Neuronal stem cell (in vitro differentiated cells): ENCODE measurements at regions not wholly inside any gene's neighbourhood (a gene's known extent, or its start where the extent isn't known, plus 50 kb on each side); places are given as distances from the start of the nearest gene placed in this dataset.
A peak's percentile ranks its signal among the peaks of the same experiment; 100 is the strongest.
"Not testable (repeated sequence)": the region's sequence is repeated elsewhere in the genome, so short reads cannot be mapped to it uniquely, and the experiment has no call there.

Experiments
- DNase-seq: peaks from one replicate; pipeline ENCODE4 v3.0.0-alpha.2; 2013; ENCODE audit warnings: low spot score
- H2AFZ ChIP-seq: one replicate; pipeline ENCODE4 v1.6.1; 2013; ENCODE audit warnings: mild to moderate bottlenecking, low read length, inconsistent platforms
- H2AK5ac ChIP-seq: 2 replicates; pipeline ENCODE4 v1.6.1; 2013; ENCODE audit warnings: low read depth, mild to moderate bottlenecking, inconsistent platforms, low read length, moderate library complexity, mixed read lengths
- H2BK120ac ChIP-seq: 2 replicates; pipeline ENCODE4 v1.6.1; 2013; ENCODE audit warnings: low read depth, mild to moderate bottlenecking, inconsistent platforms, low read length, moderate library complexity, mixed read lengths
- H2BK12ac ChIP-seq: one replicate; pipeline ENCODE4 v1.6.1; 2013; ENCODE audit warnings: low read length, inconsistent platforms
- H2BK15ac ChIP-seq: 2 replicates; pipeline ENCODE4 v1.6.1; 2013; ENCODE audit warnings: mild to moderate bottlenecking, low read length, inconsistent platforms, mixed read lengths
- H2BK5ac ChIP-seq: one replicate; pipeline ENCODE4 v1.6.1; 2013; ENCODE audit warnings: inconsistent platforms, mild to moderate bottlenecking, low read length, moderate library complexity
- H3K14ac ChIP-seq: one replicate; pipeline ENCODE4 v1.6.1; 2013; ENCODE audit warnings: low read length, inconsistent platforms
- H3K18ac ChIP-seq: 2 replicates; pipeline ENCODE4 v1.6.1; 2013; ENCODE audit warnings: low read length, inconsistent platforms
- H3K23ac ChIP-seq: 2 replicates; pipeline ENCODE4 v1.6.1; 2013; ENCODE audit warnings: low read depth, mild to moderate bottlenecking, mixed read lengths, low read length, inconsistent platforms; ENCODE audit not compliant: poor library complexity
- H3K27ac ChIP-seq: replicated peaks from 3 replicates; pipeline ENCODE4 v1.5.1; 2013; ENCODE audit warnings: low read length, inconsistent platforms
- H3K27me3 ChIP-seq, 3 experiments: 2 replicates each; pipeline ENCODE4 v1.6.1; 2013; ENCODE audit warnings: low read length in 3 of 3, mild to moderate bottlenecking in 2 of 3, inconsistent platforms in 1 of 3, low read depth in 1 of 3, mixed read lengths in 1 of 3, moderate library complexity in 1 of 3; ENCODE audit not compliant: control insufficient read depth in 3 of 3, insufficient read depth in 3 of 3
- H3K36me3 ChIP-seq, 2 donors: replicated peaks in 1 of 2; 2 replicates each; pipeline ENCODE4 v1.6.1; 2013; ENCODE audit warnings: low read length in 2 of 2; ENCODE audit not compliant: control insufficient read depth in 2 of 2, insufficient read depth in 2 of 2
- H3K4ac ChIP-seq: 2 replicates; pipeline ENCODE4 v1.6.1; 2013; ENCODE audit warnings: inconsistent platforms, mild to moderate bottlenecking, low read length, moderate library complexity
- H3K4me1 ChIP-seq, 2 donors: 1 replicate in 1 of 2; 2 replicates in 1 of 2; pipeline ENCODE4 v1.6.1; 2013; ENCODE audit warnings: low read length in 2 of 2, low read depth in 1 of 2; ENCODE audit not compliant: control insufficient read depth in 2 of 2, insufficient read depth in 1 of 2
- H3K4me2 ChIP-seq: one replicate; pipeline ENCODE4 v1.6.1; 2013; ENCODE audit warnings: mild to moderate bottlenecking, low read length, inconsistent platforms; ENCODE audit not compliant: insufficient read depth, poor library complexity, severe bottlenecking
- H3K4me3 ChIP-seq, 2 donors: 2 replicates each; pipeline ENCODE4 v1.5.1; 2013; ENCODE audit warnings: low read length in 2 of 2, mild to moderate bottlenecking in 2 of 2, inconsistent platforms in 1 of 2, moderate library complexity in 1 of 2
- H3K79me1 ChIP-seq: one replicate; pipeline ENCODE4 v1.6.1; 2013; ENCODE audit warnings: low read depth, mild to moderate bottlenecking, inconsistent platforms, low read length, moderate library complexity
- H3K9ac ChIP-seq: one replicate; pipeline ENCODE4 v1.6.1; 2013; ENCODE audit warnings: mild to moderate bottlenecking, low read depth, low read length, inconsistent platforms; ENCODE audit not compliant: poor library complexity
- H3K9me3 ChIP-seq, 2 donors: replicated peaks in 1 of 2; 2 replicates each; pipeline versions ENCODE3 to v1.6.1; 2013; ENCODE audit warnings: low read length in 2 of 2, mild to moderate bottlenecking in 2 of 2, inconsistent platforms in 1 of 2, low read depth in 1 of 2, mixed read lengths in 1 of 2, moderate library complexity in 1 of 2; ENCODE audit not compliant: control insufficient read depth in 2 of 2, insufficient read depth in 1 of 2
- H4K8ac ChIP-seq: one replicate; pipeline ENCODE4 v1.6.1; 2013; ENCODE audit warnings: low read depth, mild to moderate bottlenecking, inconsistent platforms, low read length, moderate library complexity
- H4K91ac ChIP-seq: one replicate; pipeline ENCODE4 v1.6.1; 2013; ENCODE audit warnings: low read length, low read depth, mild to moderate bottlenecking, inconsistent platforms; ENCODE audit not compliant: poor library complexity
- WGBS, 2 donors: extraction: QIAGEN DNeasy Blood & Tissue Kit; methylation state at CpG; one replicate each; pipeline ENCODE4 v1.1.7; 2013; ENCODE audit warnings: missing lambda C conversion rate in 2 of 2, mixed read lengths in 1 of 2; ENCODE audit not compliant: insufficient read length in 2 of 2, insufficient replicate concordance in 1 of 2; ENCODE audit errors: extremely low coverage in 2 of 2; 5-methylcytosine and 5-hydroxymethylcytosine counted together

DNA sequence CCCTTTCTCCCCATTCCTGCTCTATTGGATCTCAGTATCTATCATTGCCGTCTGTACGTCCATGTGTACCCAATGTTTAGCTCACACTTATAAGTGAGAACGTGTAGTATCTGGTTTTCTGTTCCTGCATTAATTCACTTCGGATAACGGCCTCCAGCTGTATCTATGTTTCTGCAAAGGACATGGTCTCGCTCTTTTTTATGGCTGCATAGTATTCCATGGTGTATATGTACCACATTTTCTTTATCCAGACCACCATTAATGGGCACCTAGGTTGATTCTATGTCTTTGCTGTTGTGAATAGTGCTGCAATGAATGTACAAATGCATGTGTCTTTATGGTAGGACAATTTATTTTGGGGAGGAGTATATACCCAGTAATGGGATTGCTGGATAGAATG lies 94.4 kb upstream of the MPP7 start:
- H3K18ac ChIP-seq, result no peak overlapping the region
- no peaks in the 10 kb centered on the region for H3K4me1 ChIP-seq
- no peak overlapping the region for H4K91ac ChIP-seq
- WGBS, 2 donors, result no CpG with 5 or more reads among the region's 6 CpGs
- no peak overlapping the region for H3K4me2 ChIP-seq
- H3K27me3 ChIP-seq, result no peaks in the 10 kb centered on the region
- H2AFZ ChIP-seq, result no peak overlapping the region
- no peak overlapping the region for H3K14ac ChIP-seq
- H2BK120ac ChIP-seq, result no peak overlapping the region
- H3K36me3 ChIP-seq, result no peaks in the 10 kb centered on the region
- no peaks in the 10 kb centered on the region for H3K79me1 ChIP-seq
- H2BK5ac ChIP-seq, result no peak overlapping the region
- no peak overlapping the region for H3K4ac ChIP-seq
- DNase-seq, result no peak
- H4K8ac ChIP-seq, result no peak overlapping the region
- no peak overlapping the region for H2BK12ac ChIP-seq
- no peak overlapping the region for H3K23ac ChIP-seq
- H3K27ac ChIP-seq, result no peak overlapping the region
- no peak overlapping the region for H2AK5ac ChIP-seq
- H3K4me3 ChIP-seq, result no peak overlapping the region
- no peak overlapping the region for H3K9ac ChIP-seq
- no peak overlapping the region for H2BK15ac ChIP-seq
- no peaks in the 10 kb centered on the region for H3K9me3 ChIP-seq

GRCh38 chr10:28400176-28400575 lies 97.3 kb upstream of the MPP7 start:
- Histone ChIP-seq H4K91ac (no peak overlapping the region), H2BK120ac (no peak overlapping the region), H3K36me3 (no peaks in the 10 kb centered on the region), H2BK12ac (no peak overlapping the region), H2BK5ac (no peak overlapping the region), H3K27ac (no peak overlapping the region), H2AFZ (no peak overlapping the region), H4K8ac (no peak overlapping the region), H3K4me3 (no peak overlapping the region), H2BK15ac (no peak overlapping the region), H3K79me1 (no peaks in the 10 kb centered on the region), H3K4me1 (peaks cover 0 to 3% of the 10 kb centered on the region in 2 donors), H3K9ac (no peak overlapping the region), H3K14ac (no peak overlapping the region), H3K27me3 (no peaks in the 10 kb centered on the region), H3K4ac (no peak overlapping the region), H3K23ac (no peak overlapping the region), H2AK5ac (no peak overlapping the region), H3K9me3 (no peaks in the 10 kb centered on the region), H3K18ac (no peak overlapping the region), H3K4me2 (no peak overlapping the region)
- DNase-seq, result no peak
- no CpG with 5 or more reads among the region's 9 CpGs for whole genome bisulfite sequencing, 2 donors

GRCh38 chr10:28400681-28401080 lies 97.8 kb upstream of the MPP7 start:
- DNase-seq, result no peak

DNA sequence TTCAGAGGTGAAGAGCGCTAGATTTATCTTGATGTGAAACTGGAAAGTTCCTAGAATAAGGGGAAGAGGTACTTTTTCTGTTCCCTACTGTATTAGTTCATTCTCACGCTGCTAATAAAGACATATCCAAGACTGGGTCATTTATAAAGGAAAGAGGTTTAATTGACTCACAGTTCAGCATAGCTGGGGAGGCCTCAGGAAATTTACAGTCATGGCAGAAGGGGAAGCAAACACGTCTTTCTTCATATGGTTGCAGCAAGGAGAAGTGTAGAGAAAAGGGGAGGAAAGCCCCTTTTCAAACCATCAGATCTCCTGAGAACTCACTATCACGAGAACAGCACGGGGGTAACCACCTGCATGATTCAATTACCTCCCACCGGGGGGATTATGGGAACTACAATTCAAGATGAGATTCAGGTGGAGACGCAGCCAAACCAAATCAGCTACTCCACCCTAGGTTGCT lies 99.8 kb upstream of the MPP7 start:
- H2BK5ac ChIP-seq, H3K27ac ChIP-seq, H3K36me3 ChIP-seq, H3K4ac ChIP-seq, H2AK5ac ChIP-seq, H3K23ac ChIP-seq, H2BK120ac ChIP-seq, H3K4me1 ChIP-seq, H3K9ac ChIP-seq, H3K79me1 ChIP-seq, H3K9me3 ChIP-seq, H2BK15ac ChIP-seq, H4K8ac ChIP-seq, H2BK12ac ChIP-seq, DNase-seq, H4K91ac ChIP-seq, H3K4me2 ChIP-seq, H3K4me3 ChIP-seq, H3K14ac ChIP-seq, H3K27me3 ChIP-seq, H3K18ac ChIP-seq: not testable (repeated sequence)
- WGBS, 2 donors, result no CpG with 5 or more reads among the region's 7 CpGs
- peak overlapping the region; percentile 3 for H2AFZ ChIP-seq

More at GRCh38 chr10:28400681-28401080, 97.8 kb upstream of the MPP7 start:
- Histone ChIP-seq H2BK120ac (no peak overlapping the region), H3K9me3 (no peaks in the 10 kb centered on the region), H3K9ac (no peak overlapping the region), H3K27me3 (no peaks in the 10 kb centered on the region), H3K14ac (no peak overlapping the region), H4K91ac (no peak overlapping the region), H3K23ac (no peak overlapping the region), H3K36me3 (no peaks in the 10 kb centered on the region), H2BK15ac (no peak overlapping the region), H3K4ac (no peak overlapping the region), H2AK5ac (no peak overlapping the region), H3K18ac (no peak overlapping the region), H3K4me3 (no peak overlapping the region), H4K8ac (no peak overlapping the region), H2BK5ac (no peak overlapping the region), H3K4me2 (no peak overlapping the region), H2AFZ (no peak overlapping the region), H3K27ac (no peak overlapping the region), H3K79me1 (no peaks in the 10 kb centered on the region), H3K4me1 (peaks cover 0 to 3% of the 10 kb centered on the region in 2 donors), H2BK12ac (no peak overlapping the region)
- WGBS, 2 donors, result no CpG with 5 or more reads among the region's 5 CpGs
